GM23338 (cell line): ENCODE measurements at regions not wholly inside any gene's neighbourhood (a gene's known extent, or its start where the extent isn't known, plus 50 kb on each side); places are given as distances from the start of the nearest gene placed in this dataset.

Experiments used
- ATAC-seq: fragments of 200-7000 bp; cut with Tn5 transposase; 3 replicates; pipeline ENCODE4 v1.9.1; 2020
- DNase-seq: peaks from one replicate; pipeline ENCODE4 v3.0.0-alpha.2; 2015; ENCODE audit warnings: low spot score
- H2AFZ ChIP-seq: fragments of 200-600 bp; sonication (generic); 2 replicates; pipeline ENCODE4 v1.8.0; 2016; ENCODE audit warnings: antibody characterized with exemption, mild to moderate bottlenecking, moderate library complexity
- H3F3A ChIP-seq: fragments of 200-600 bp; sonication (generic); replicated peaks from 2 replicates; pipeline ENCODE4 v1.8.0; 2017; ENCODE audit warnings: antibody characterized with exemption, mixed run types, low read depth
- H3K27ac ChIP-seq: fragments of 200-600 bp; sonication (generic); 2 replicates; pipeline ENCODE4 v1.6.1; 2016; ENCODE audit warnings: low read depth
- H3K27me3 ChIP-seq: fragments of 200-600 bp; sonication (generic); 2 replicates; pipeline ENCODE4 v1.8.0; 2016; ENCODE audit warnings: mild to moderate bottlenecking, mixed run types, moderate library complexity; ENCODE audit not compliant: insufficient read depth
- H3K36me3 ChIP-seq: fragments of 200-600 bp; sonication (generic); 2 replicates; pipeline ENCODE4 v1.8.0; 2016; ENCODE audit warnings: mild to moderate bottlenecking; ENCODE audit not compliant: insufficient read depth
- H3K4me1 ChIP-seq: fragments of 200-600 bp; sonication (generic); 2 replicates; pipeline ENCODE4 v1.8.0; 2016; ENCODE audit warnings: mild to moderate bottlenecking, moderate library complexity; ENCODE audit not compliant: insufficient read depth
- H3K4me2 ChIP-seq: fragments of 200-600 bp; sonication (generic); 2 replicates; pipeline ENCODE4 v1.7.1; 2017; ENCODE audit warnings: mixed run types
- H3K4me3 ChIP-seq: fragments of 200-600 bp; sonication (generic); 2 replicates; pipeline ENCODE4 v1.6.1; 2016; ENCODE audit warnings: mixed run types
- H3K79me2 ChIP-seq: fragments of 200-600 bp; sonication (generic); replicated peaks from 2 replicates; pipeline ENCODE4 v1.8.0; 2017; ENCODE audit warnings: mild to moderate bottlenecking; ENCODE audit not compliant: insufficient read depth
- H3K9me2 ChIP-seq: fragments of 200-600 bp; sonication (generic); 2 replicates; pipeline ENCODE4 v1.8.0; 2017; ENCODE audit not compliant: insufficient read depth
- H4K20me1 ChIP-seq: fragments of 200-600 bp; sonication (generic); replicated peaks from 2 replicates; pipeline ENCODE4 v1.8.0; 2017; ENCODE audit warnings: mild to moderate bottlenecking; ENCODE audit not compliant: insufficient read depth
- H3K27ac Mint-ChIP-seq: 2 replicates; pipeline ENCODE4 v1.8.0; 2020; ENCODE audit warnings: inconsistent platforms, mild to moderate bottlenecking, moderate library complexity, mixed read lengths
- H3K27me3 Mint-ChIP-seq: 3 replicates; pipeline ENCODE4 v1.8.0; 2022; ENCODE audit warnings: low read depth, mild to moderate bottlenecking, moderate library complexity, mixed read lengths, inconsistent platforms; ENCODE audit not compliant: insufficient read depth, poor library complexity
- H3K36me3 Mint-ChIP-seq: 3 replicates; pipeline ENCODE4 v1.8.0; 2021; ENCODE audit warnings: low read depth, mild to moderate bottlenecking, inconsistent platforms, moderate library complexity, mixed read lengths
- H3K4me1 Mint-ChIP-seq: 3 replicates; pipeline ENCODE4 v1.8.0; 2020; ENCODE audit warnings: mild to moderate bottlenecking, inconsistent platforms, mixed read lengths
- H3K4me3 Mint-ChIP-seq: 3 replicates; pipeline ENCODE4 v1.8.0; 2021; ENCODE audit warnings: moderate library complexity, mild to moderate bottlenecking, inconsistent platforms, mixed read lengths
- H3K9me3 Mint-ChIP-seq: 3 replicates; pipeline ENCODE4 v1.8.0; 2020; ENCODE audit warnings: moderate library complexity, mild to moderate bottlenecking, inconsistent platforms, mixed read lengths
- EZH2 ChIP-seq: fragments of 200-600 bp; sonication (generic); IDR thresholded peaks from one replicate; pipeline ENCODE4 v1.8.0; 2017; ENCODE audit warnings: antibody characterized with exemption, mild to moderate bottlenecking, low read depth; ENCODE audit not compliant: unreplicated experiment
- EZH2phosphoT487 ChIP-seq: fragments of 200-600 bp; sonication (generic); IDR thresholded peaks from one replicate; pipeline ENCODE4 v1.8.1; 2018; ENCODE audit warnings: antibody characterized with exemption; ENCODE audit not compliant: unreplicated experiment
- JUNB ChIP-seq: IDR thresholded peaks from one replicate; pipeline ENCODE4 v1.6.1; 2016; ENCODE audit warnings: antibody characterized with exemption; ENCODE audit not compliant: unreplicated experiment
- NANOG ChIP-seq: IDR thresholded peaks from 2 replicates; pipeline ENCODE4 v1.6.1; 2016; ENCODE audit warnings: antibody characterized with exemption, borderline replicate concordance
- POLR2AphosphoS5 ChIP-seq: IDR thresholded peaks from 2 replicates; pipeline ENCODE4 v1.6.1; 2016; ENCODE audit warnings: antibody characterized with exemption, low read depth
- REST ChIP-seq: IDR thresholded peaks from one replicate; pipeline ENCODE4 v1.6.1; 2018; ENCODE audit warnings: antibody characterized with exemption; ENCODE audit not compliant: unreplicated experiment
- ZNF331 ChIP-seq: fragments of 250-450 bp; sonication (Bioruptor Pico); IDR thresholded peaks from 2 replicates; pipeline ENCODE4 v1.5.0; 2020; ENCODE audit warnings: low read depth, mild to moderate bottlenecking, moderate library complexity
- ZNF462 ChIP-seq: fragments of 250-450 bp; sonication (Bioruptor Pico); IDR thresholded peaks from 2 replicates; pipeline ENCODE4 v1.5.0; 2020; ENCODE audit warnings: mild to moderate bottlenecking, moderate library complexity

GRCh38 chr12:58204071-58204470, 262.7 kb downstream of the ATP23 start:
- Histone ChIP-seq H3K4me3 (no peak overlapping the region), H3K4me1 (no peaks in the 10 kb centered on the region), H3K4me2 (no peak overlapping the region), H3F3A (no peaks in the 10 kb centered on the region), H2AFZ (0 out of 2 replicates have a peak overlapping the region, but pooled peaks have one; percentile 30), H3K27ac (no peak overlapping the region), H3K36me3 (no peaks in the 10 kb centered on the region), H3K27me3 (no peaks in the 10 kb centered on the region), H3K9me2 (no peaks in the 10 kb centered on the region), H4K20me1 (no peaks in the 10 kb centered on the region), H3K79me2 (no peaks in the 10 kb centered on the region)
- no peaks in the 10 kb centered on the region for H3K36me3 Mint-ChIP-seq
- H3K27me3 Mint-ChIP-seq = peaks cover 2% of the 10 kb centered on the region
- no peak overlapping the region for H3K4me3 Mint-ChIP-seq
- TF ChIP-seq EZH2phosphoT487 (no peak), EZH2 (no peak), ZNF462 (CRISPR knock-in tag) (no peak), JUNB (no peak), REST (no peak), NANOG (no peak), POLR2AphosphoS5 (no peak), ZNF331 (no peak)
- no peaks in the 10 kb centered on the region for H3K9me3 Mint-ChIP-seq
- H3K4me1 Mint-ChIP-seq = peaks cover 5% of the 10 kb centered on the region; the same call in 2 of the 3 replicates
- DNase-seq = no peak
- peak overlapping the region; percentile 72; the same call in 1 of the 2 replicates for H3K27ac Mint-ChIP-seq
- ATAC-seq = no peak
